PC-9 (cell line): ENCODE measurements at regions not wholly inside any gene's neighbourhood (a gene's known extent, or its start where the extent isn't known, plus 50 kb on each side); places are given as distances from the start of the nearest gene placed in this dataset.

Experiments
- BruUV-seq: library from RNA; stranded (reverse); fragments of 400-500 nt; replicated peaks from 2 replicates; lab custom pipeline; 2021; lab: Mats Ljungman, UMichigan
- CTCF ChIA-PET: fragments of 300-600 bp; sonication (Branson Sonifier 250); formaldehyde crosslinking; loops from one replicate; lab custom pipeline; 2022; ENCODE audit warnings: antibody characterized with exemption; lab: Charles Lee
- POLR2A ChIA-PET: fragments of 300-600 bp; sonication (Branson Sonifier 250); formaldehyde crosslinking; loops from one replicate; lab custom pipeline; 2022; ENCODE audit warnings: antibody characterized with exemption; ENCODE audit not compliant: unreplicated experiment; lab: Charles Lee
- DNase-seq, 2 experiments: peaks; one replicate each; pipeline versions ENCODE4 v3.0.0 to v3.0.0-alpha.2; 2015 to 2022; ENCODE audit warnings: mixed read lengths in 1 of 2
- H2AFZ ChIP-seq: fragments of 200-600 bp; sonication (generic); 2 replicates; pipeline ENCODE4 v1.8.1; 2017; ENCODE audit warnings: antibody characterized with exemption
- H3F3A ChIP-seq: fragments of 200-600 bp; sonication (generic); 2 replicates; pipeline ENCODE4 v1.8.1; 2017; ENCODE audit warnings: antibody characterized with exemption, mild to moderate bottlenecking, low read depth; ENCODE audit not compliant: insufficient read depth
- H3K27ac ChIP-seq: fragments of 200-600 bp; sonication (generic); 2 replicates; pipeline ENCODE4 v1.6.1; 2016; ENCODE audit warnings: mixed run types
- H3K27me3 ChIP-seq: fragments of 200-600 bp; sonication (generic); 2 replicates; pipeline ENCODE4 v1.6.1; 2016; ENCODE audit warnings: low read depth, mixed run types; ENCODE audit not compliant: insufficient read depth
- H3K36me3 ChIP-seq: fragments of 200-600 bp; sonication (generic); 2 replicates; pipeline ENCODE4 v1.6.1; 2016; ENCODE audit warnings: low read depth, mixed run types
- H3K4me1 ChIP-seq: fragments of 200-600 bp; sonication (generic); replicated peaks from 2 replicates; pipeline ENCODE4 v1.6.1; 2016; ENCODE audit warnings: mixed run types; ENCODE audit not compliant: insufficient read depth
- H3K4me2 ChIP-seq: fragments of 200-600 bp; sonication (generic); 2 replicates; pipeline ENCODE4 v1.6.1; 2017; ENCODE audit warnings: mixed run types
- H3K4me3 ChIP-seq: fragments of 200-600 bp; sonication (generic); 2 replicates; pipeline ENCODE4 v1.6.1; 2016; ENCODE audit warnings: mixed run types
- H3K79me2 ChIP-seq: fragments of 200-600 bp; sonication (generic); 2 replicates; pipeline ENCODE4 v1.6.1; 2017; ENCODE audit warnings: low read depth, mixed run types
- H3K9me2 ChIP-seq: fragments of 200-600 bp; sonication (generic); 2 replicates; pipeline ENCODE4 v1.8.1; 2017; ENCODE audit warnings: mild to moderate bottlenecking; ENCODE audit not compliant: insufficient read depth
- H3K9me3 ChIP-seq: fragments of 200-600 bp; sonication (generic); 2 replicates; pipeline ENCODE4 v1.8.1; 2016; ENCODE audit warnings: low read depth; ENCODE audit not compliant: insufficient read depth
- H4K20me1 ChIP-seq: fragments of 200-600 bp; sonication (generic); 2 replicates; pipeline ENCODE4 v1.8.1; 2017; ENCODE audit not compliant: insufficient read depth
- EZH2 ChIP-seq: fragments of 200-600 bp; sonication (generic); IDR thresholded peaks from 2 replicates; pipeline ENCODE4 v1.8.0; 2017; ENCODE audit warnings: antibody characterized with exemption, low read depth
- intact Hi-C: fragments of 100-400 bp; cut with micrococcal nuclease; formaldehyde crosslinking; loops from one replicate; pipeline ENCODE4 v1.10.0; 2022; ENCODE audit not compliant: unreplicated experiment
- TF ChIP-seq, protein P1 (sequence below): fragments of 200-600 bp; sonication (generic); conservative IDR thresholded peaks from 2 replicates; pipeline ENCODE4 v1.6.1; 2017; ENCODE audit warnings: mixed run types, antibody characterized with exemption, mild to moderate bottlenecking, moderate library complexity

DNA sequence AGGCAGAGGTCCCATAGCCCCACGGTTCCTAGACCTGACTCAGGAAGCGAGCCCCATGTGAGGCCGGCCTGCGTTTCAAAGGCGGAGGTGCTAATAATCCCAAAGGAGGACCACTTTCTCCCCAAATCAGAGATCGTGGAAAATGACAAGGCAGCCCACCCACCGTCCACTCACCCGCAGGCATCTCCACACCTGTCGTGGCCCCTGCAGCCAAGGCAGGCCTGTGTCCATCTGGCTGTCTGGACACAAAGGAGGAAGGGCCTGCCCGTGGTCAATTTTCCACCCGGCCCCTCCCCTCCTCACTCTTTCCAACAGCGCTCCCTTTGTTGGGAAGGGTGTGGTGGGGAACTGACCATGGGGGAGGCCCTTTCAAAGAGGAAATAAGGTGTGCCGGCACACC, 125.3 kb upstream of the TMEM132D start:
- no peaks in the 10 kb centered on the region for H3K9me2 ChIP-seq
- no peak overlapping the region for H3K4me3 ChIP-seq
- H2AFZ ChIP-seq = no peak overlapping the region
- no TSS peak for BruUV-seq
- H3K4me2 ChIP-seq = no peak overlapping the region
- H3K9me3 ChIP-seq = no peaks in the 10 kb centered on the region
- no peaks in the 10 kb centered on the region for H3F3A ChIP-seq
- ChIA-PET CTCF (no interaction called here), POLR2A (no interaction called here)
- H3K79me2 ChIP-seq = no peaks in the 10 kb centered on the region
- DNase-seq = no peak
- no peak overlapping the region for H3K27ac ChIP-seq
- H4K20me1 ChIP-seq = no peaks in the 10 kb centered on the region; the same call in 1 of the 2 replicates
- TF ChIP-seq, protein P1, sequence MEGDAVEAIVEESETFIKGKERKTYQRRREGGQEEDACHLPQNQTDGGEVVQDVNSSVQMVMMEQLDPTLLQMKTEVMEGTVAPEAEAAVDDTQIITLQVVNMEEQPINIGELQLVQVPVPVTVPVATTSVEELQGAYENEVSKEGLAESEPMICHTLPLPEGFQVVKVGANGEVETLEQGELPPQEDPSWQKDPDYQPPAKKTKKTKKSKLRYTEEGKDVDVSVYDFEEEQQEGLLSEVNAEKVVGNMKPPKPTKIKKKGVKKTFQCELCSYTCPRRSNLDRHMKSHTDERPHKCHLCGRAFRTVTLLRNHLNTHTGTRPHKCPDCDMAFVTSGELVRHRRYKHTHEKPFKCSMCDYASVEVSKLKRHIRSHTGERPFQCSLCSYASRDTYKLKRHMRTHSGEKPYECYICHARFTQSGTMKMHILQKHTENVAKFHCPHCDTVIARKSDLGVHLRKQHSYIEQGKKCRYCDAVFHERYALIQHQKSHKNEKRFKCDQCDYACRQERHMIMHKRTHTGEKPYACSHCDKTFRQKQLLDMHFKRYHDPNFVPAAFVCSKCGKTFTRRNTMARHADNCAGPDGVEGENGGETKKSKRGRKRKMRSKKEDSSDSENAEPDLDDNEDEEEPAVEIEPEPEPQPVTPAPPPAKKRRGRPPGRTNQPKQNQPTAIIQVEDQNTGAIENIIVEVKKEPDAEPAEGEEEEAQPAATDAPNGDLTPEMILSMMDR = no peak
- TF ChIP-seq EZH2 = no peak
- H3K36me3 ChIP-seq = no peaks in the 10 kb centered on the region
- intact Hi-C loops = loop anchor here (5.0 kb wide), 1 partner anchor 308 kb away; the partner anchor contains the start of gene PIWIL1
- no peaks in the 10 kb centered on the region for H3K4me1 ChIP-seq
- peaks cover 34% of the 10 kb centered on the region for H3K27me3 ChIP-seq

DNA sequence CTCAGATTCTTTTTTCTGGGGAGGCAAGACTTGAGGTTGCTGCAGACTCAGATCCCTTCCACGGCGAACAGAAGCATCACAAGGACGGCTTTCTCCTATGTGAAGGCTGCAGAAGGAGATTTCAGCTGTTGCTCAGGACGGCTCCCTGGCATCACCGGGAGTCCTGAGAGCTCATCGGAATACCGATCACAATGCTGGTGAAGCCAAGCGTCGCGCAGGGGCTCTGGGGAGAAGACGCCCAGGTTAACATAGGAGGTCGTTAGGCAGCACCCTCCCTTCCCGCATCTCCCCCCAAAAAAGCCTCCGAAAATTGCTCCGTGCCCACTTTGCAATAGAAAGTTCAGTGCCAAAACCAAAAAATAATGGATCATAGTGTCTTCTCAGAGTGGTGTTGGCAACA, 127.2 kb upstream of the TMEM132D start:
- no TSS peak for BruUV-seq
- H3K79me2 ChIP-seq = no peaks in the 10 kb centered on the region
- intact Hi-C loops = no loop called here
- no peaks in the 10 kb centered on the region for H3F3A ChIP-seq
- H3K27ac ChIP-seq = no peak overlapping the region
- H3K4me3 ChIP-seq = no peak overlapping the region
- ChIA-PET CTCF (no interaction called here), POLR2A (no interaction called here)
- H3K36me3 ChIP-seq = no peaks in the 10 kb centered on the region
- H4K20me1 ChIP-seq = no peaks in the 10 kb centered on the region; the same call in 1 of the 2 replicates
- peaks cover 46% of the 10 kb centered on the region for H3K27me3 ChIP-seq
- no peaks in the 10 kb centered on the region for H3K4me1 ChIP-seq
- no peak for DNase-seq
- no peak overlapping the region for H2AFZ ChIP-seq
- H3K9me2 ChIP-seq = no peaks in the 10 kb centered on the region
- no peak overlapping the region for H3K4me2 ChIP-seq
- TF ChIP-seq, protein P1 = no peak
- TF ChIP-seq EZH2 = no peak
- no peaks in the 10 kb centered on the region for H3K9me3 ChIP-seq

DNA sequence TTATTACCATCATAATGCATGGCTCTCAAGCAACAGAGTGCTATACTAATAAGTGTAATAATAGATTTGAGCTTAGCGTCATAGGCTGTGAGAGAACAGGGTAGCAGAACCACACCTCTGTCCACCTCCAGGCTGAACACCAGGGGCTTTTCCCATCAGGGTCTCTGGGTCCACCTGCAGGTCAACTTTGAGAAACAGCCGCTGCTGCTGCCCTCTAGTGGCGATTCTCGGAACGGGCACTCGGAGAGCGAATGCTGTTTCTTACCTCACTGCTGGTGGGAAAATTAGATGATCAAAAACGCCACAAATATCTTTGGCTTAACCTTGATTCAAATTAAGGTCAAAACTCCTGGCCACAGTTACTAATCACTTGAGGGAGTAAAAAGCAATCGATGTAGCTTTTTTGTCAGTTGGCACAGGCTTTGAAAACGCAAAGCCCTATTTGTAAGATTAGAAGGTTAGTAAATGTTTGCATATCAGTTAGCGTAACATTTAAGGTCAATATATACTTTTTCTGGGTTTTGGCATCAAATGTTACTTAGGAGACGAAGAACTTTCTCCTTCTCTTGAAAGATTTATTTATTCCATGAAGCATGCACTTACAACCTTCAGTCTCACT, 127.9 kb upstream of the TMEM132D start:
- no peaks in the 10 kb centered on the region for H3F3A ChIP-seq
- intact Hi-C loops = no loop called here
- H3K4me2 ChIP-seq = no peak overlapping the region
- no peak overlapping the region for H3K27ac ChIP-seq
- H3K27me3 ChIP-seq = peaks cover 51% of the 10 kb centered on the region
- DNase-seq = peak; percentile 37 to 39
- no peaks in the 10 kb centered on the region for H3K9me3 ChIP-seq
- no peaks in the 10 kb centered on the region; the same call in 1 of the 2 replicates for H4K20me1 ChIP-seq
- TF ChIP-seq EZH2 = no peak
- TF ChIP-seq, protein P1 = peak; percentile 82
- H3K4me1 ChIP-seq = no peaks in the 10 kb centered on the region
- no peaks in the 10 kb centered on the region for H3K9me2 ChIP-seq
- no TSS peak for BruUV-seq
- ChIA-PET POLR2A (no interaction called here), CTCF (interaction anchor here (0.5 kb wide), 1 partner anchor 49 kb away, joined by 6 read pairs; no protein-coding TSS in a partner anchor)
- H3K36me3 ChIP-seq = no peaks in the 10 kb centered on the region
- no peak overlapping the region for H3K4me3 ChIP-seq
- H3K79me2 ChIP-seq = no peaks in the 10 kb centered on the region
- H2AFZ ChIP-seq = no peak overlapping the region
